ENCODE measurements at regions not wholly inside any gene's neighbourhood (a gene's known extent, or its start where the extent isn't known, plus 50 kb on each side); places are given as distances from the start of the nearest gene placed in this dataset.
"Not testable (repeated sequence)": the region's sequence is repeated elsewhere in the genome, so short reads cannot be mapped to it uniquely, and the experiment has no call there.

DNA sequence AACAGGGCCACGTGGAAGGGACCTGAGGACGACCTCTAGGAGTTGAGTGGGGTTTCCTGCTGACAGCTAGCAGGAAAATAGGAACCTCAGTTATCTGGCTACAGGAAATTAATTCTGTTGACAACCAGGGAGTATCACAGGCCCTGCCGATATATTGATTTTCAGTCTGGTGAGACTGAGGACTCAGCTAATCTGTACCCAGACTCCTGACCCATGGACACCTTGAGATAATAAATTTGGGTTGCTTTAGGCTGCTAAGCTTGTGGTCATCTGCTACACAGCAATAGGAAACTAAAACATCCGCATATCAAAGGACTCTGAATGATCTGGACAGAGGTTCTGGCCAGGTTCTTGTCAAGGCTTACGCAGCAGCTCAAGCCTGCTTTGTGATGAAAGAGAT lies 80.8 kb upstream of the CNEP1R1 start:
- no peak for DNase-seq

DNA sequence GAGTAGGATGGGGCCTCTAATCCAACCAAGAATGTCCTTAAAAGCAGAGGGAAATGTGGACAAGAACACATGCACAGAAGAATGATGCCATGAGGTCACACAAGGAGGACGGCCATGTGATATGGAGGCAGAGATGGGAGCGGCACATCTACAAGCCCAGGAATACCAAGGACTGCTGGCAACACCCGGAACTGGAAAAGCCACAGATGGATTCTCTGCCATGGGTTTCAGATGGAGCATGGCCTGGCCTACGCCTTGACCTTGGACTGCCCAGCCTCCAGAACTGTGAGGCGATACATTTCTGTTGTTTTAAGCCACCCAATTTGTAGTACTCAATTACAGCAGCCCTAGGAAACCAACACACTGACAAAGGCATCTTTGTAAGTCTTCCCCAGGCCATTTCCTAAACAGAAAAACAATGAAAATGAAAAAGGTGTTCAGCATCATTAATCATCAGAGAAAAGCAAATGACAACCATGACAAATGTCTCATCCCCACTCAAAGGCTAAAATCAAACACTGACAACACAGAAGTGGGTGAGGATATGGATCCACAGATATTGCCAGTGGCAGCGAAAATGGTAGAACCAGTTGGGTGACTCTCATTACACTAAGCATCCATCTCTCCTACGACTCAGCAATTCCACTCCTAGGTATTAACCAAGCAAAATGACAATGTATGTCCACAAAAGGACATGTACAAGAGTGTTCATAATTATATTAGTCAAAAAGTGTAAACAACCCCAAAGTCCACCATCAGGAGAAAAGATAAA lies 76.9 kb upstream of the CNEP1R1 start:
- no peak for DNase-seq

DNA sequence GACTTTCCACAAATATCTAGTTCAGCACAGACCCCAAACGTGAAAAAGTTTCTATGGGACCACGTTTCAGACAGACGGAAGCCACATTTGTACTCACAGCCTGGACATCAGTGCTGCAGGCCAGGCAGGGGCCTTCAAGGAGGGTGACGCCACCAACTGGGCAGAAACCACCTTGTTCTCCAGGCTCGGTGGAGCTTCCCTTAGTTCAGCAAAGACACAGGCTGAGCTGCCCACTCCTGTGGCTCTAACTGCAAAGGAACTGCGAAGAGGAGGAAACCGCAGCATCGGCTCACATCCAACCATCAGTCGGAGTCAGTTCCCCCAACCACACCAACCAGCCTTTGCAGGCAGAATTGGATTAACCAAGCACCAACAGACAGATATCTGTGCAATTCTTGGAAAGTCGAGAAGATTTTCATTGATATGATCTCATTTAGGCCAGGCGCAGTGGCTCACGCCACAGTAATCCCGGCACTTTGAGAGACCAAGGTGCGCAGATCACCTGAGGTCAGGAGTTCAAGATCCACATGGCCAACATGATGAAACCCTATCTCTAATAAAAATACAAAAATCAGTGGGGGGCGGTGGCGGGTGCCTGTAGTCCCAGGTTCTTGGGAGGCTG lies 73.3 kb upstream of the CNEP1R1 start:
- DNase-seq, result no peak

DNA sequence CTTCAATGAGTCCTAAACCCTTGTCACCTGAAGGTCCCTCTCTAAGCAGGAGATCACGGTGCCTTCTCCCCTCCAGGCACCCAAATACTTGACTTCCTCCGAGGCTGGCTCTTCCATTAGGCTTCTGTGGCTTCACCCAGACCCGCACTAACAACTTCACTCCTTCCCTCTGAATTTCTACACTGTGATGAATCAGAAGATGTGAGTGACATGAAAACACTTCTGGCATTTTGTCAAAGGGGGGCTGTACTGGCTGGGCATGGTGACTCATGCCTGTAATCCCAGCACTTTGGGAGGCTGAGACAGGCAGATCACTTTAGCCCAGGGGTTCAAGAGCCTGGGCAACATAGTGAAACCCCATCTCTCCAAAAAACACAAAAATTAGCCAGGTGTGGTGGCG lies 72.6 kb upstream of the CNEP1R1 start:
- no peak for DNase-seq

DNA sequence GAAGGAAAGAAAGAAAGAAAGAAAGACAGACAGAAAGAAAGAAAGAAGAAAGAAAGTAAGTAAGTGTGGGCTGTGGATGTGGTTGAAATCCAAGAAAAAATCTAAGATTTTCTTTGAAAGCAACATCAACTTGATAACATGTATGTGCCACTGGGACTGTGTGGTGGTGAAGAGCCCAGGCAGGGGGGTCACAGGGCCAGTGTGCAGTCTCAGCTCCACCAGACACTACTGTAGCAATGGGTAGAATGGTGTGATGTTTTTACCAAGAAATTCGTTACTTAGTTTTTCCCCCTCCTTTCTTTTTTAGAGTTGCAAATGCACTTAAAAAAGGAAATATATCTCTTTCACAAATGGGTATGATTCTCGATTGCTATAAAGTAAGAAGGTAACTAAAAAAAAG lies 71.9 kb upstream of the CNEP1R1 start:
- DNase-seq, result no peak

DNA sequence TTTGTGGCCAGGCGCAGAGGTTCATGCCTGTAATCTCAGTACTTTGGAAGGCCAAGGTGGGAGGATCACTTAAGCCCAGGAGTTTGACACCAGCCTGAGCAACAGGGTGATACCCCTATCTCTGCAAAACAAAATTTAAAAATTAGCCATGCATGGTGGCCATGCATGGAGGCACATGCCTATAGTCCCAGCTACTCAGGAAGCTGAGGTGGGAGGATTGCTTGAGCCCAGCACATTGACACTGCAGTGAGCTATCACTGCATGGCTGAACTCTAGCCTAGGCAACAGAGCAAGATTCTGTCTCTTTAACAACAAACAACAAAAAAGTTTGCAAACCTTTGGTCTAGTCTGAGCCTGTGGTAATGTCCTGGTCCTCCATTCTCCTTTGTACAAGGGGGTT lies 69.2 kb upstream of the CNEP1R1 start:
- DNase-seq, result no peak

DNA sequence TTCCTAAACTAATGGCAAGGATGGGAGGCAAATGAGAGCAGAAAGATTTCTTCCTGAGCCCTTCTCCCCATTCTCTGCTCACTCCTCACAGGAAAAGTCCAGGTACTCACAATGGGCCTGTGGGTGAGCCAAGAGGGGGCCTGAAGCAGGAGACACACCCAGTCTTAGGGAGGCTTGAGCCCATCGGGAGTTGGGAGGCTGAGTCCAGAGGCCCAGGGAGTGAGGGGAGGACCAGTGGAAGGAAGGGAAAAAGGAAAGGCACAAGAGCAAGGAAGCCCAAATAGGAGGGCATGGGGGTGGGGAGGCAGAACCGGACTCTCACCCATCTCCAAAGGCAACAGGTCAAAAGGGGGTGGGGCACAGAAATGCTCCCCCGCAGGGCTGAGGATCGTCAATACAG lies 68.1 kb upstream of the CNEP1R1 start:
- no peak for DNase-seq

DNA sequence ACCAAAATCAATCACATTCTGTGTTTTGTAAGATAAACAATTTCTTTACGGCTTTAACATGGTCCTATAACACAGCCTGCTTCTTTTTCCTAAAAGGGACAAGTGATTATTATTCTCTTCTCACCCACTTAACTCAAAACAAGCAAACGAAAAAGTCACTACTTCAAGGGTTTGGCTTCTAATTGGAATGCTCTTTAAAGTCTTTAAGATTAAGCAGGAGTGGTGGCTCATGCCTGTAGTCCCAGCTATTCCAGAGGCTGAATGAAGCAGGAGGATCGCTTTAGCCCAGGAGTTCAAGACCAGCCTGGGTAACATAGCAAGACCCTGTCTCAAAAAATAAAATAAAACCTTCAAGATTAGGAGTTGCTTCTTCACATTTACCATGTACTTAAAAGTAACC lies 66.6 kb upstream of the CNEP1R1 start:
- DNase-seq, result no peak

DNA sequence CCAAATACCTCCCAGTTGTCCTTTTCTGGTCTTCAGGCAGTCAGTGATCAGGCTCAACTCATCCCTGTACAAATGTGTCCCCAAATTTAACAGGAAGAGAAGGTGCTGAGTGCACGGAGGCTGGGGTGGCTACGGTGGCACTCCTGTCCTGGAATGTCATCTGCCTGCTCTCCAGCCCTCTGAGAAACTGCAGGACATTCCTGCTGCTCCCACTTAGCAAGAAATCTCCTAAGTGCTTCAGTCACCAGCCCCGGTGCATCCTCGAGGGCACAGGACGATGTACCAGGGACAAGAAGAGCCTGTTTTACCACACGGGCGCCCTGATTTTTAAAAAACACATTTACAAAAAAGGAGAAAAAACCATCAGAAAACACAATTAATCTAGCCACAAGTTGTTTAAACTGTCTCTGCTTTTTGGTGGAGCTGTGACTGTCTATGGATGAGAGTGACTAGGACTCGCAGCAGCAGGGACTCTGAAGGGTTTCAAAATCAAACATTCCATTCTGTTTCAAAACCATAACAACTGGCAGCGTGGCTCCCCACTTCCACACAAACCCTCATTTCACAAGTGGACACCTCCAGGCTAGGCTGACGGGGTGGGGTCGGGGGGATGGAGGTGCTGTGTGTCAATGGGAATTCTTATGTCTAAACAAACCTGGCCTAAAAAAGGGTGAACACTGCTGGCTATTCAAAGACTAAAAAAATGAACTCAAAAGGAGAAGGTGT lies 65.3 kb upstream of the CNEP1R1 start:
- DNase-seq, result no peak

DNA sequence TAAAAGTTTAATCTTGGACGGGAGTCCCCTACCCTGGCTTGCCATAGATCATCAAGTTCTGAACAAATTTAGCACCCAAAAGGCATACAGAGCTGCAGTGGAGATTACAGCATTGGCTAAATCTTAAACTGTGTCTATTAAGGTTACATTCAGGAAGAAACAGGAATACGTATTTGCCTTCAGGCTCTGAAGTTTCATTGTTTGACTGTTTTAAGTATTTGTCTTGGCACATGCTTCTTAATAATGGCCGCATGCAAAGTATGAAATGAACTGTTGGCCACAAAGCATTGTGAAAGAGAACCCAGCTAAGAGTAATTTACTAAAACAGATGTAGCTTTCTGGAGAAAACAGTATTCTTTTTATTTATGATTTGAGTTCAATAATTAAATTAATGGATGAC lies 63.9 kb upstream of the CNEP1R1 start:
- DNase-seq, result no peak

DNA sequence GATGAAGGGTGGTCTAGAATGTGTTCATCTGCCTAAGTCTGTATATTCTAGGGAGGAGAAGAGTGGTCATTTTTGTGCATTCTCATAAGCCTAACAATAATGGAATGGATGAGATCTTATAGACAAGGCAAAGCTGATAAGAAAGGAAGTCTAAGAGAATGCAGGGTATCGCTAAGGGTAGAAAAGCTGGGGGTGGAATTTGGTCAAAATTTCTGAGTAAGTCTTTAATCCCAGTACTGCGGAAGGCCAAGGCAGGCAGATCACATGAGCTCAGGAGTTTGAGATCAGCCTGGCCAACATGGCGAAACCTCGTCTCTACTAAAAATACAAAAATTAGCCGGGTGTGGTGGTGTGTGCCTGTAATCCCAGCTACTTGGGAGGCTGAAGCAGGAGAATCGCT lies 62.5 kb upstream of the CNEP1R1 start:
- not testable (repeated sequence) for DNase-seq

DNA sequence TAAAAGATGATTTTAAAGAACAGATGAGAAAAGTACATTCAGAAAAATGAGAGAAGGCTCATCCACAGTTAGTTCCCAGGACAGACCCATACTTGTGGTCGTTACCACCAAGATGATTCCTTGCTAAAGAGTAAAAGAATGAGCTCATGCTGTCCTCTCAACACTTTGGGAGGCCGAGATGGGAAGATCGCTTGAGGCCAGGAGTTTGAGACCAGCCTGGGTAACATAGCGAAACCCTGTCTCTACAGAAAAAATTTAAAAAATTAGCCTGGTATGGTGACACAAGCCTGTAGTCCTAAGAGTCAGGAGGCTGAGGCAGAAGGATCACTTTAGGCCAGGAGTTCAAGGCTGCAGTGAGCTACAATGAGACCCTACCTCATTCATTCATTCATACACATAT lies 60.7 kb upstream of the CNEP1R1 start:
- DNase-seq, result no peak

DNA sequence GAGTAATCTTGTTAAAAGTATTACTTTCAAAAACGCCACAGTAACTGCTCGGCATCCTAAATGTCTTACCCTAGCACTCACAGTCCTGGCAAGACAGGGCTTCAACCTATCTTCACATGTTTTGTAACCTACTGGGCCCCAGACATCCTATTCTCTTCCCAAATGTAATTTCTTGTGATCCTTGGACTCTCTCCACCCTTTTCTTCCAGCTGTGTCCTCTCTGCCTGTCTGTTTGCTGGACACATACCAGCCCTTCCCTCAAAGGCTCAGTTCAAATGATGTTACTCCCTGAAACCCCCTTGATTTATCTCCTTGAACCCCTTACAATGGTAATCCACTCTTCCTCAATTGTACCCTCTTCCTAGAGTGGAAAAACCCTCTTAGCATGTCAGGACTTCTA lies 60.1 kb upstream of the CNEP1R1 start:
- DNase-seq, result no peak

DNA sequence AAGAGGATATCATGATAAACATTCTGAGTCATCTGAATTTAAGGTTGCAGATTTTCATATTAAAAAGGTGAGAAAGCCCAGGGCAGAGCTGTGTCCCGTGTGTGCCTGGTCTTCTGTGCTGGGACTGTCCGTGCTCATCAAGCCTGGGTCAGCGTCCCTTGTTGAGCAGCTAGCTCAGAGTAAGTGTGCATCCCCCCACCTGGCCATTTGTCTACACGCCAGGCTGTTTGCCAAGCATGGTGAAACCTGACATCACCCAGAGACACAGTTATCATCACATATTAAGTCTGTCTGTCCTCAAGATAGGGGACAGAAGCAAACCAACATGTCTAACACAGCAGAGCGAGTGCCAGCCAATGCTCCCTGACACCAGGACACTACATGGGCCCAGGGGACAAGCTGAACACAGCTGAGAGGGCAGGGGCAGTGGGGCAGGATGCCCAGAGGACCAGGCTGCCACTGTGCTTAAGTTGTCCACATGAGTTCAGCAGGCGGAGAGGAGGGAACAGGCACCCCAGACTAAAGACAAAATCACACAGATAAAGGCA lies 57.9 kb upstream of the CNEP1R1 start:
- no peak for DNase-seq

DNA sequence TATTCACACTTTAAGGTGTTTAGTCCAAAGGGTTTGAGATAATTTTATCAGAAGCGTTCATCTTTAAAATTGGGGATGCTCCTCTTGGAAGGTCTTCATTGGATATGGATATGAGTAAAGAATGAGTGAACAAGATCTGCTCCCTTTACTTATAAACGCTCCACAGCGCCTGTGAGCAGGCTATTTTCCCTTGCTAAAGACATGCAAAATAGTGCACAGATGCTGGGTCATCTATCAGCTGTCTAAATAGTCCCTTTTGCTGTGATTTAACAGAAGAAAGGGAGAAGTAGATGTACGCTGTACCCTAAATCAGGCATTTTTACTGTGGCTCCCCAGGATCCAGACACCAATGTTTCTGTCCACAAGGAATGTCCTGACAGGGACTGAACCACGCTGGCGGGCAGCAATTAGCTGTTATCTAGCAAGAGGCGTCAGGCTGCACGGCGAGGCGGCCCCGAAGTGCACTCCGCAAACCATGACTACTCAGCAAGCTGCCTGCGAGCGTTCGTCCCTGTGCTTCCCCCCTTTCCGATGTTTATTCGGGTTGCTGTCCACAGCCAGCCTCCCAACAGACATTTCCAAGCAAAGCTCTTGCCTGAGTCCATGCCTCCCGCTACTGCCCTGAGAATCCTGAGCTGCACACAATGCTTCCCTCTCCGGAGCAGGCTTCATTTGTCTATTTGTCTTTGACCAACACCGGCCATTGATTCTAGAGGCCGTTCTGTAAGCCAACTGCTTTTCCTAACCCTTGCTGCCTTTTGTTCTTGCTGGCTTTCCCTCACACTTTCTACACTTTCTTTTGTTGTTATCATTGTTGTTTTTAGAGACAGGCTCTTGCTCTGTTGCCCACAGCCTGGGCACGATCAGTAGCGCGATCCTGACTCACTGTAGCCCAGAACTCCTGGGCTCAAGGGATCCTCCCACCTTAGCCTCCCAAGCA lies 55.7 kb upstream of the CNEP1R1 start:
- DNase-seq, result no peak

DNA sequence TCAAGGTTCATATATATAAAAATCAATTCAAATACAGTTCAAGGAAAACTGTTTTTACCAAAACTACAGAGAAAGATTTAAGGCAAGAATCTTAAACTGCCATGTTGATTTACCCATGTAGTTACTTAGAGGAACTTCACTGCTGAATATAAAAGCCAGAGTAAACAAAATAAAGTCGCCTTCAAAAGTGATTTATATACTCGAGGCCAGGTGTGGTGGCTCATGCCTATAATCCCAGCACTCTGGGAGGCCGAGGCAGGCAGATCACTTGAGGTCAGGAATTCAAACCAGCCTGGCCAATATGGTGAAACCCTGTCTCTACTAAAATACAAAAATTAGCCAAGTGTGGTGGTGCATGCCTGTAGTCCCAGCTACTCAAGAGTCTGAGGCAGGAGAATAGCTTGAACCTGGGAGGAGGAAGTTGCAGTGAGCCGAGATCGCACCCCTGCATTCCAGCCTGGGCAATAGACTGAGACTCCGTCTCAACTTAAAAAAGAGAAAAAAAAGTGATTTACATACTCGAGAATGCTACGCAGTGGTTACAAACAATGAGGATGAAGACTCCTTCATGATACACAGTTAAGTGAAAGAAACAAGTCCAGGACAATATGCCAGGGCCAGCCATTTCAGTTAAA lies 54.1 kb upstream of the CNEP1R1 start:
- no peak for DNase-seq

DNA sequence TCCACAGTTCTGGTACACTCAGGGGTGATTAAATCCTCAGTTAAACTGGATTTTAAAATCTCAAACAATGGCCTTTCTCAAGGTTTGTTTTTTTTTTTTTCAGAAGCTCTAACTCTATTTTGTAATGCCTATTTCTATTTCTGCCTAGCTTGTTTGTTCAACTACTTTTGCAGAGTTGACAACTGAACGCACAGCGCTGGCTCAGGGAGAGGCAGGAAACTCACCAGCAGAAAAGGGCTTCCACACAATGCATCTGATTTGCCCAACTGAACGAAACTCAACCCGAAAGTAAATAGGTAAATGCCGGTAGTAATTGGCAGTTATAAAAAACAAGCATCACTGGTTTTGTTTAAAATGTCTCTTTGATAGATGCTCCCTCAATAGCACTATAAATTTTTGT lies 52.7 kb upstream of the CNEP1R1 start:
- DNase-seq, result no peak

DNA sequence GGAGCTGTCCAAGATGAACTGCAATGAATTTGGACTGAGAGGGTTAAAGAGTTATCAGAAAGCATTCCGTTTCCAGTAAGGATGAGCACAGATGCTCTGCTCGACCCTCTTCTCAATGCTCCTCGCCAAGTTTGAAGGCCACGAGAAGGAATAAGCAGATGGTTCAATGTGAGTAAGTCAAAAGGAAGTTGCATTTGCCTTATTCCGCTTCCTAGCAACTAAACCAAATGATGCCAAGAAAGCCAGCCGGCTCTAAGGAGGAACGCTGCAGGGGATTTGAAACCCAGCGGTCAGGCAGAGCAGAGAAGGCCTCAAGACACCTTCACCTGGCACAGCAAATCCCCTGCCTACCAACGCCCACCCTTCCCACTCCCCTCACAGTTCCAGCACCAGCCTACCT lies 52.1 kb upstream of the CNEP1R1 start:
- DNase-seq, result no peak
